OCI-LY1 (cell line): ENCODE measurements at regions not wholly inside any gene's neighbourhood (a gene's known extent, or its start where the extent isn't known, plus 50 kb on each side); places are given as distances from the start of the nearest gene placed in this dataset.

Source experiments
- H2AFZ ChIP-seq: fragments of 200-600 bp; sonication (generic), shearing (Covaris generic); 2 replicates; pipeline ENCODE4 v1.6.0; 2014; ENCODE audit warnings: antibody characterized with exemption, mild to moderate bottlenecking, low read length
- H3F3A ChIP-seq: fragments of 200-600 bp; sonication (generic), shearing (Covaris generic); 2 replicates; pipeline ENCODE4 v1.6.0; 2014; ENCODE audit warnings: mild to moderate bottlenecking, antibody characterized with exemption, low read length, moderate library complexity; ENCODE audit not compliant: insufficient read depth
- H3K27ac ChIP-seq: fragments of 200-600 bp; sonication (generic); 2 replicates; pipeline ENCODE4 v1.5.1; 2014; ENCODE audit warnings: low read length, mixed run types, mild to moderate bottlenecking, low read depth; ENCODE audit not compliant: poor library complexity, severe bottlenecking
- H3K27me3 ChIP-seq: fragments of 200-600 bp; sonication (generic); 2 replicates; pipeline ENCODE4 v1.6.0; 2014; ENCODE audit warnings: antibody characterized with exemption, mild to moderate bottlenecking, low read length, moderate library complexity; ENCODE audit not compliant: insufficient read depth
- H3K36me3 ChIP-seq: fragments of 200-600 bp; sonication (generic); 2 replicates; pipeline ENCODE4 v1.6.1; 2014; ENCODE audit warnings: mild to moderate bottlenecking, antibody characterized with exemption, low read length, moderate library complexity, mixed read lengths; ENCODE audit not compliant: insufficient read depth
- H3K4me1 ChIP-seq: fragments of 200-600 bp; sonication (generic); 2 replicates; pipeline ENCODE4 v1.5.1; 2014; ENCODE audit warnings: mild to moderate bottlenecking, low read length, moderate library complexity; ENCODE audit not compliant: insufficient read depth, severe bottlenecking
- H3K4me2 ChIP-seq: fragments of 200-600 bp; sonication (generic), shearing (Covaris generic); 2 replicates; pipeline ENCODE4 v1.6.1; 2014; ENCODE audit warnings: low read length
- H3K4me3 ChIP-seq: fragments of 200-600 bp; sonication (generic); 2 replicates; pipeline ENCODE4 v1.5.1; 2014; ENCODE audit warnings: low read length, low read depth, mild to moderate bottlenecking, mixed read lengths; ENCODE audit not compliant: poor library complexity, severe bottlenecking
- H3K79me2 ChIP-seq: fragments of 200-600 bp; shearing (Covaris generic); 2 replicates; pipeline ENCODE4 v1.6.1; 2016; ENCODE audit warnings: mixed run types, low read length, mixed read lengths; ENCODE audit not compliant: insufficient read depth
- H3K9ac ChIP-seq: fragments of 200-600 bp; sonication (generic), shearing (Covaris generic); 2 replicates; pipeline ENCODE4 v1.6.1; 2014; ENCODE audit warnings: mild to moderate bottlenecking, low read length, mixed read lengths
- H3K9me2 ChIP-seq: fragments of 200-600 bp; sonication (generic), shearing (Covaris generic); 2 replicates; pipeline ENCODE4 v1.6.1; 2014; ENCODE audit warnings: low read depth, mild to moderate bottlenecking, low read length, mixed read lengths
- H3K9me3 ChIP-seq: fragments of 200-600 bp; shearing (Covaris generic); 2 replicates; pipeline ENCODE4 v1.6.1; 2014; ENCODE audit warnings: low read length, mixed read lengths
- H4K20me1 ChIP-seq: fragments of 200-600 bp; sonication (generic), shearing (Covaris generic); 2 replicates; pipeline ENCODE4 v1.6.0; 2016; ENCODE audit warnings: mild to moderate bottlenecking, low read length; ENCODE audit not compliant: insufficient read depth
- EZH2 ChIP-seq: fragments of 200-600 bp; sonication (generic), shearing (Covaris generic); IDR thresholded peaks from 2 replicates; pipeline ENCODE4 v1.8.0; 2017; ENCODE audit warnings: borderline replicate concordance, mixed run types, mild to moderate bottlenecking, antibody characterized with exemption, low read length, moderate library complexity, mixed read lengths
- TF ChIP-seq, protein P1 (sequence below): fragments of 200-600 bp; sonication (generic), shearing (Covaris generic); IDR thresholded peaks from 2 replicates; pipeline ENCODE4 v1.5.1; 2017; ENCODE audit warnings: mild to moderate bottlenecking, antibody characterized with exemption, low read length, moderate library complexity, mixed read lengths

DNA sequence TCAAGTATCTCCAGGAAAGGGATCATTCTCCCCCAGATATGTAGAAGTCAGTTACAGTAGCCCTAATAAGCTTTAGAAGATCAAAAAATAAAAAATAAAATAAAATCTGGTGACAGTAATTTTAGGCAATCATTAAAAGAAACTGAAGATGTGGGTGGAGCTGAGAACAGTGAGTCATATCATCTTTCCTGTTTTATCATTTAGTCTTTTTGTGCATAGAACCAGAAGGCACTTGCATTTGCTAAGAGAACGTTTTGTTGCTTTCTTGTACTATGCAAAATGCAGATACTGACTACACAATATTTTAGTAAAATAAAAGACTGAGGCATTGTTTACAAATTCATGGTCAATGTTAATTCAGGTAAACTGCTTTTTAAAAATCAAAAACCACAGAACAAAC, 497.4 kb upstream of the EPHA7 start:
- H3K9me3 ChIP-seq = no peaks in the 10 kb centered on the region
- no peaks in the 10 kb centered on the region for H3K27me3 ChIP-seq
- no peak overlapping the region for H3K4me2 ChIP-seq
- no peak overlapping the region for H3K4me3 ChIP-seq
- no peaks in the 10 kb centered on the region for H3K4me1 ChIP-seq
- H4K20me1 ChIP-seq = no peaks in the 10 kb centered on the region
- H3K79me2 ChIP-seq = no peaks in the 10 kb centered on the region
- H3K9me2 ChIP-seq = no peaks in the 10 kb centered on the region
- no peaks in the 10 kb centered on the region for H3F3A ChIP-seq
- H2AFZ ChIP-seq = no peak overlapping the region
- no peaks in the 10 kb centered on the region for H3K36me3 ChIP-seq
- H3K27ac ChIP-seq = no peak overlapping the region
- H3K9ac ChIP-seq = no peak overlapping the region
- TF ChIP-seq, protein P1, sequence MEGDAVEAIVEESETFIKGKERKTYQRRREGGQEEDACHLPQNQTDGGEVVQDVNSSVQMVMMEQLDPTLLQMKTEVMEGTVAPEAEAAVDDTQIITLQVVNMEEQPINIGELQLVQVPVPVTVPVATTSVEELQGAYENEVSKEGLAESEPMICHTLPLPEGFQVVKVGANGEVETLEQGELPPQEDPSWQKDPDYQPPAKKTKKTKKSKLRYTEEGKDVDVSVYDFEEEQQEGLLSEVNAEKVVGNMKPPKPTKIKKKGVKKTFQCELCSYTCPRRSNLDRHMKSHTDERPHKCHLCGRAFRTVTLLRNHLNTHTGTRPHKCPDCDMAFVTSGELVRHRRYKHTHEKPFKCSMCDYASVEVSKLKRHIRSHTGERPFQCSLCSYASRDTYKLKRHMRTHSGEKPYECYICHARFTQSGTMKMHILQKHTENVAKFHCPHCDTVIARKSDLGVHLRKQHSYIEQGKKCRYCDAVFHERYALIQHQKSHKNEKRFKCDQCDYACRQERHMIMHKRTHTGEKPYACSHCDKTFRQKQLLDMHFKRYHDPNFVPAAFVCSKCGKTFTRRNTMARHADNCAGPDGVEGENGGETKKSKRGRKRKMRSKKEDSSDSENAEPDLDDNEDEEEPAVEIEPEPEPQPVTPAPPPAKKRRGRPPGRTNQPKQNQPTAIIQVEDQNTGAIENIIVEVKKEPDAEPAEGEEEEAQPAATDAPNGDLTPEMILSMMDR = no peak
- TF ChIP-seq EZH2 = no peak

GRCh38 chr6:93915961-93916360, 496.6 kb upstream of the EPHA7 start:
- Histone ChIP-seq H3K36me3 (no peaks in the 10 kb centered on the region), H3K79me2 (no peaks in the 10 kb centered on the region), H3K27me3 (no peaks in the 10 kb centered on the region), H3K9me3 (no peaks in the 10 kb centered on the region), H3K4me3 (no peak overlapping the region), H3K4me1 (no peaks in the 10 kb centered on the region), H3F3A (no peaks in the 10 kb centered on the region), H3K27ac (no peak overlapping the region), H2AFZ (no peak overlapping the region), H3K9me2 (no peaks in the 10 kb centered on the region), H3K9ac (no peak overlapping the region), H4K20me1 (no peaks in the 10 kb centered on the region), H3K4me2 (no peak overlapping the region)
- no peak for TF ChIP-seq EZH2
- TF ChIP-seq, protein P1 = no peak

DNA sequence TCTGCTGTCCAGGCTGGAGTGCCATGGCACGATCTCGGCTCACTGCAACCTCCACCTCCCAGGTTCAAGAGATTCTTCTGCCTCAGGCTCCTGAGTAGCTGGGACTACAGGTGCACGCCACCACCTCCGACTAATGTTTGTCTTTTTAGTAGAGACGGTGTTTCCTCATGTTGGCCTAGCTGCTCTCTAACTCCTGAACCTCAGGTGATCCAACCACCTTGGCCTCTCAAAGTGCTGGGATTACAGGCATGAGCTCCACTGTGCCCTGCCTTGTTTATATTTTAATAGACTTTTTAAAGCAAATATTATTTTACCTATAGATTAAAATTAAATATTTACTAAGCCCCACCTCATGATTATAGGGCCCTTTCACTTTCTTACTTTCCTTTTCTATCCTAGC, 483.2 kb upstream of the EPHA7 start:
- no peaks in the 10 kb centered on the region for H3K9me3 ChIP-seq
- H4K20me1 ChIP-seq = no peaks in the 10 kb centered on the region
- H2AFZ ChIP-seq = no peak overlapping the region
- TF ChIP-seq EZH2 = no peak
- TF ChIP-seq, protein P1 = no peak
- no peak overlapping the region for H3K27ac ChIP-seq
- no peaks in the 10 kb centered on the region for H3F3A ChIP-seq
- H3K4me1 ChIP-seq = no peaks in the 10 kb centered on the region
- H3K4me3 ChIP-seq = no peak overlapping the region
- H3K9ac ChIP-seq = no peak overlapping the region
- no peaks in the 10 kb centered on the region for H3K79me2 ChIP-seq
- no peaks in the 10 kb centered on the region for H3K36me3 ChIP-seq
- no peak overlapping the region for H3K4me2 ChIP-seq
- no peaks in the 10 kb centered on the region for H3K9me2 ChIP-seq
- no peaks in the 10 kb centered on the region for H3K27me3 ChIP-seq
